ENCODE measurements at regions not wholly inside any gene's neighbourhood (a gene's known extent, or its start where the extent isn't known, plus 50 kb on each side); places are given as distances from the start of the nearest gene placed in this dataset.

DNA sequence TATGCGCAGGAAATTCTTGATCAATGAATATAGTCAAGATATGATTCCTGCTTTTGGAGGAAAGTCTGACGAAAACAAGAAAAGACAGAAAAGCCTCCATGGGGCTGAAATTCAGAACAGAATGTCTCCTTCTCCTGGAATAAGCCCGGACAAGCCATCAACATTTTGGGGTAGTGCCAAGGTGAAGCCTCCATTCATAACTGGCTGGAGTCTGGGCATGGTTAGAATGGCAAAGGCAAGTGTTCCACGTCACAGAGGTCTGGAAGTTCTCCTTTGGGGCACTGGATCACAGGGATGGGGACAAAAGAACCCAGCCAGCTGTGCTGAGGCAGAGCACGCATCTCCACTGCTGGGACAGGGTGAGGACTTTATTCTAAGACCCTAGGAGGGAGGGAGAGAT, 505.7 kb downstream of the CMPK2 start:
- no peak for DNase-seq

DNA sequence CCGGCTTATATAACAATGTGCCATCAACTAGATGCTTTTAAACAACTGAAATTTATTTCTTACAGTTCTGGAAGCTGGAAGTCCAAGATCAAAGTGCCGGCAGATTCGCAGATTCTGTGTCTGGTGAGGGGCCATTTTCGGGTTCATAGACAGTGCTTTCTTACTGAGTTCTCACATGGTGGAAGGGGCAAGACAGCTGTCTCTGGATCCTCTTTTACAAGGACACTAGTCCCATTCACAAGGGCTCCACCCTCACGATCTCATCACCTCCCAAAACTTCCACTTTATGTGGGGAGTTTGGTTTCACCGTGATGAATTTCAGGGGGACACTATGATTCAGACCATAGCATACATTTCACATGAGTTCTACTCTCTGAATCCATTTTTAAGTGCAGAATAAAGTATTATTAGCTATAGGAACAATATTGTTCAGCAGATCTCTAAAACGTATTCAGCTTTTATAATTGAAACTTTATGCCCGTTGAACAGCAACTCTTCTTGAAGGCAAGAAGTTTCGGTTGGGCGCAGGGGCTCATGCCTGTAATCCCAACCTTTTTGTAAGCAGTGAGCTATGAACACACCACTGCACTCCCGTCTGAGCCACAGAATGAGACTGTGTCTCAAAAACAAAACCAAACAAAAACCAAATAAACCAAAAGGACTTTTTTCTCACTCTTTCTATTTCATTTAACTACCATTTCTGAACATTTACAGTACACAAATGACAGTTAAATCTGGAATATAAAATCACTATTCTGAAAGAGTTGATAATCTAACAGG, 502.8 kb downstream of the CMPK2 start:
- DNase-seq: no peak

DNA sequence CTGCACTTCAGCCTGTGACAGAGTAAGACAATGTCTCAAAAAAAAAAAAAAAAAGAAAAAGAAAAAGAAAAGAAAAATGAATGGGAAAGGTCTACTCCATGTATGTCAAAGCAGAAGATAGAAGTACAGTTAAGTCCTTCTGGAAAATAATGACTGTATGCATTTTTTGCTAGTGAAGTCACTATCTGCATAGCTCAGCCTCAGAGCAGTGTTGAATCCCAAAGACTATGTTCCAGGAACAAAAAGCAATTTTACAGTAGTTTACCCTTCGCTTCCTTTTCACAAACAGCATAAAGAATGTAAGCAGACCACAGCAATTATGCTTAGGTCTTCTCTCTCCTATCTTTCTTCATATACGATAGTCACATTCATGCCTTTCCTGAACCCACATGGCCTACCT, 497.4 kb downstream of the CMPK2 start:
- no peak for DNase-seq

DNA sequence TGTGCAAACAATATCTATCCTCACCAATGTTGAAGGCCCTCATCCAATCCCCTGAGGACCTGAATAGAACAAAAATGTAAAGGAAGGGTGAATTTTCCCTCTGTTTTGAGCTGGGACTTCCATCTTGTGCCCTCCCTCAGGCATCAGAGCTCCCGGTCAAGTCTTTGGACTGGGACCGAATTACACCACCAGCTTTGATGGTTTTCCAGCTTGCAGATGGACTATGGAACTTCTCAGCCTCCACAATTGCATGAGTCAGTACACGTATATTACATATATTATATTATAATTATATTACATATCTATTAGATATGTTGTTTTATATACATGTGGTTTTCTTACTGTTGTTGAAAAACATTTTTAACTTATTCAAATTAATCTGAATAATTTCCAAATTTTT, 496.4 kb downstream of the CMPK2 start:
- DNase-seq: no peak

DNA sequence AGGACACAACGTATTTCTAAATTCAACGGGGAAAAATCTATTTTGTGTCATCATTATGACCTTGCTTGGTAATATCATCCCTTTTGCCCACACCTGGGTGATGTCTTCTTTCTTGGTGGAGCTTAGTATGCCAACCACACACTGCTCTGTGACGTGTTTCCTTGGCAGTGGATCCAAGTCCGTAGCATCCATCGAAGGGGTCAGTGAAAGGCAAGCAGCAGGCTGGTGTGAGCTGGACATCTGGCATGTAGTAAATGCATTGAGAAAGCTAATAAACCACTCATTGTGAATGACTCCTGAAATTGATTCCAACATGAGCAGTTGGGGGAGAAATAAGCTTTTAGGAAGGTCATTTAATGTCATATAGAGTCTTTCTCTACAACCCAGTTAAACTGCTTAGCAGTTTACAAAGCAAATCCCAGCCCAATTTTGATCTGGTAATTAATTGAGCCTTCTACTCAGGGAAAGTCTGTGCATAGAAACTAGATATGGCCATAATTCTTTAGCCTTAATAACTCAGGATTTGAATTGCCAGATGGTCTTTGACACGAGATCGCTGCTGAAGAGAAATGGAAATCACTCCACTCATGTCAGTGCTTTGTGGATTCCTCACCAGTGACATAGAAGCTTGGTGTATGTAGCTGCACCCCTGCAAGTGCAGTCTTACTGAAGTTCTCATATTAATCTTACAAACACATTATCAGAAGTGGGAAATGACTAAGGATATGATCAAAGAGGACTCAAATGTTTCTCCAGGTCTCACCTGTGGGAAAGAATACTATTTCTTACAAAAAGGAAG, 494.8 kb downstream of the CMPK2 start:
- DNase-seq: no peak

DNA sequence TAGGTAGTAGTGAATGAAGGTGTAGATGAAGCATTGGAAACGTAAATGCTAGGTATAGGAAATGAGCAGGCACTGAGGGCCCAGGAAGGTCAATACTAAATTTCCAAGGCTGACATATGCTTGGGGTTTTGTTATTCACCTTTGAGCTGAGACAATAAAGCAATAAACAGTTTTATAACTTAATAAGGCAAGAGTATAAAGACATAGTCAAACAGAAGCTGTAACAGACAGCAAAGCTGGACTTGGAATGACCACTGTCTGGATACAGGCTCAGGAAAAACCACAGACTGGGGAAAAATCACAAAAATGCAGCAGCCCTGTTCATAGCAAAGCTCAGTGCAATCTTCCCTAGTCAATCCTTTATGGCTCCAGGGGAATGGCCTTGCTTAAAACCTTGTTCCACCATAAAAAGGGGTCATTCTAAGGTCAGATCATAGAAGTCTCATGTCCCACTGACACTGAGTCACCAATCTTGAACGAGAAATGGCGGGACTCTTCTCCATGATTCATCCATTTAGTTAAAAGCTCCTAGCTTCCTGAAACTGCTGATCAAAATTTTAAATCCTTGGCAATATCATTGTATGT, 493.3 kb downstream of the CMPK2 start:
- no peak for DNase-seq

DNA sequence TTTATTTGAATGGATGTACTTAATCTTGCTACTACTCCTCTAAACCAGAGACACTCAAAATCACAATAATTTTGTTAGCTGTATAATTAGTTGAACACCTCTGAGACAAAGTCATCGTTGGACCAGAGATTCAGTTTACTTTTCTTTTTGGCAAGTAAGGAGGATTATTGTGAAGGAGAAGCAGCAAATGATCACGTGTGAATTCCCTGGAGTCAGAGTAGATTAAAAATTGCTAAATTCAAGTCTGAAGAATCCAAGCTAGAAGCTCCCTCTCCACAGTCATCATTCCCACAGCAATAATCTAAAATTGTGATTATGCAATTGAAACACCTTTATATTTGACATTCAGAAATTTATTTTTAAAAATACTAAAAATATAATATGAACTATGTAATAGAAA, 484.4 kb downstream of the CMPK2 start:
- DNase-seq: no peak

DNA sequence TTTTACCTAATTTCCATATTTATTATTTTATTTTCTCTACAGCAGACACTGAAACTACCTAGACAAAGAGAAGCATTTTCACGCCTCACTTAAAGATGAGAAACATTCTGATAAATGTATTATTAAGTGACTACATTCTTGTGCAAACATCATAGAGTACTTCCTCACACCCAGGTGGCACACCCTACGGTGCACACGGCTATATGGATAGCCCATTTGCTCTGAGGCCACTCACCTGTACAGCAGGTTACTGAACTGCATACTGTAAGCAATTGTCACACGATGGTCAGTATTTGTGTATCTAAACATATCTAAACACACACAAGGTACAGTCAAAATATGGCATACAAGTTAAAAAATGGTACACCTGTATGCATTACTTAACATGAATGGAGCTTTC, 481.4 kb downstream of the CMPK2 start:
- DNase-seq: no peak

DNA sequence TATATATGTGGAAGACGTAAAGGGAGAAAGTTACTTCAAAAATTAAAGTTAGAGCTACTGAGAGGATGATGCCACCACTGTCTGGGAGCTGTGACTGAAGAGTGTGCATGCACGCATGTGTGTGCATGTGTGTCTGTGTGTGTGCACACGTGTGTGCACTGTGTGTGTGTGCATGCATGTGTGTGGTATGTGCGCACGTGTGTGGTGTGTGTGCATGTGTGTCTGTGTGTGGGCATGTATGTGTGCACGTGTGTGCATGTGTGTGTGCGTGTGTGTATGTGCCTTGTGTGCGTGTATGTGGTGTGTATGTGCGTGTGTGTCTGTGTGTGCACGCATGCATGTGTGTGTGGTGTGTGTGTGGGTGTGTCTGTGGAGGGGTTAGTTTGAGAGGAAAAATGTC, 473.4 kb downstream of the CMPK2 start:
- DNase-seq: no peak

DNA sequence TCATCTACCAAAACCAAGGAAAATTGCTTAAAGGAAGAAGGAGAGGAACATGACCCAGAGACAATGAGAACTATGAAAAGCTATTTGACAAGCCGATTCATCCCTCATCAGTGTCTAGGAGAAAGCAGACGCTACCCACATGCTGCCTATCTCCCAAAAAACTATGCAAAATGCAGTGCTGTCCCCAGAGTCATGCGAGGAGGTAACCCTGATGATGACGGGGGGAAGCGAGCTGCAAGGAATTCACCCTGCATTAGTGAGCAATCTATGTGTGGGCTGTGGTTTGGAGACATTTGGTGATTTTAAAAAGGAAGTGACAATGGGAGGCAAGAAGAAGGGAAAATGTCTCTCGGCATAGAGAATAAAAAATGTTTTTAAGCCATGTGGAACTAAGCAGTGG, 472.7 kb downstream of the CMPK2 start:
- DNase-seq: no peak

DNA sequence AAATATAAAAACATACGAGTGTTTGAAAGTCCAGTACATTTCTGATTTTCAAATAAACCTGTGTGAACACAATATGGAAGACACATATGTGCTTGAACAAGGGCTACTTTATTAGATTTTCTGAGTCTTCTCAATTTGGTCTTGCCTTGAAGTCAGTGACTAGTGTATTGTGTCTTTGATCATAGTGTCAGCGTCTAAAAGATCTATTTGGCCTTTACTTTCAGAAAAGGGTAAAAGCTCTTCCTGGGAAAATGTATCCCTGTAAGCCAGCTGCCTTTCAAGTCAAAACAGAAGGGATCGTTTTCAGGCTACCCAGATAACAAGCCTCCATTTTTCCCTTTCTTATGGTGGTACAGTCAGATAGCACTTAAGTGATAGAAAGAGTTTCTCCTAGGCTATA, 471.9 kb downstream of the CMPK2 start:
- no peak for DNase-seq

DNA sequence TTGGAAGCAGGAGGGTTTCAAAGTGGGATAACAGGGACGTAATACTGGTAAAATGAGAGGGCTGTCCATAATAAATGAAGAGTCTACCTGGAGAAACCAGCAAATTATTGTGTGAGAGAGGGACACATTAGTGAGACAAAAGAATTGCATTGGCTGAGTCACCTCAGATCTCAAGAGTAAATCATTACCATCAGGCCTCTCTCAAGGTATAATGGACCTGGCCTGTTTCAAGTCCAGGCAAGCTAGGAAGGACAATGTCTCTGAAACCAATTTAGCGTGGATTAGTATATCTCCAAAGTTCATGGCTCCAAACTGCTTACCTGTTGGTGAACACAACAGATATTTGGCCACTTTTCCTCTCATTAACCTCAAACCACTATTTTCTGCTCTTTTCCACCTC, 471.4 kb downstream of the CMPK2 start:
- DNase-seq: no peak

DNA sequence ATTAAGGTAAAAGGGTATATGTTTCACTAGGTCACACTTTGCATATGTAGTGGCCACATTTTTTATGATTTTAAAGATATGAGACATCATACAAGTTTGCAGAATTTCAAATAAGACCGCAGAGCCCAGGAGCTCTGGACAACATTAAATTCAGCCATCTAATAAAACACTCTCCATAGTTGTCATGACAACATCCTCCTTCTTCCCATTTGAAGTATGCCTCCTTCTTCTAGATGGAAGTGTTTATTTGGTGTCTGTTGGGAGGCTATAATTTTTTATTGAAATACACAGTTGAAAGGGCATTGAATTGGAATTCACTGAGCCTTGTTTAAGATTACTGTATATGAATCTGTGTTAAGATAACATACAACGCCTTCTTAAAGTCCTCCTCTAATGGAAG, 467.3 kb downstream of the CMPK2 start:
- no peak for DNase-seq

DNA sequence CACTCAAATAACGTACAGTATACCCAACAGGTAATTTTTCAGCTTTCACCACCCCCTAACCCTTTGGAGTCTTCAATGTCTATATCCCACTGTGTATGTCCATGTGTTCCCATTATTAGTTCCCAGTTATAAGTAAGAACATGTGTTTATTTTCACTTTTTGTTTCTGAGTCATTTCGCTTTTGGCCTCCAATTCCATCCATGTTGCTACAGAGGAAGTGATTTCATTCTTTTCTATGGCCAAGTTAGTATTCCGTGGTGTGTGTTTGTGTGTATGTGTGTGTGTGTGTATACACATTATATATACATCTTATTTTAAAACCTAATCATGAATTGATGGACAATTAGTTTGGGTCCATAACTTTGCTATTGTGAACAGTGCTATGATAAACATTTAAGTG, 464.4 kb downstream of the CMPK2 start:
- DNase-seq: no peak

DNA sequence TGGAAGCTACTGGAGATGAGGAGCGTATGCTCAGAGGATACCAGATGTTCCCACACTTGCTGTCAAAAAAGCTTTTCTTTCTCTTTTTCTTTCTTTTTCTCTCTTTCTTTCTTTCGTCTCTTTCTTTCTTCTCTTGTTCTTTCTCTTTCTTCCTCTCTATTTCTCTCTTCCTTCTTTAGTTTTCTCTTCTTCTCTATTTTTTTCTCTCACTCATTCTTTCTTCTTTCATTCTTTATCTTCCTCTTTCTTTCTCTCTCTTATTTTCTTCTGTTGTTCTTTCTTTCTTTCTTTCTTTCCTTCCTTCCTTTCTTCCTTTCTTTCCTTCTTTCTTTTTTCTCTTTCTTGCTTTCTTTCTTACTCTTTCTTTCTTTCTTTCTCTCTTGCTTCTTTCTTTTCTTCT, 457.6 kb downstream of the CMPK2 start:
- DNase-seq: no peak

DNA sequence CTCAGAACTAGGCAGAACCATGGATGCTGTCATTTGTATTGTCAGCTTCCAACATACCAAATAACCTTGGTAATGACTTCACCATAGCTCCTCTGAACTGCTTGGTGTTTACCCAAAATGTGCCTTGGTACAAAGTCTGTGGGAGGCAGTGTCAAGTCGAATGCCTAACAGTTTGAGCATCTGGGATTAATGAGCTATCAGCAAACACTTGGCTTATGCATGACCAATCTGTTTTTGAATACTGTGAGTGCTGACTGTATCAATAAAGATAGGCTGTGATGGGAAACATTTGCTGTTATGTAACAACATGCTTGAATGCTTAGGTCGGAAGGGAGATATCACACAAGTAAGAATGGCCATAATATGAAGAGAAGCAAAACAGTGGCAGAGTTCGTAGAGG, 455.4 kb downstream of the CMPK2 start:
- DNase-seq: no peak

DNA sequence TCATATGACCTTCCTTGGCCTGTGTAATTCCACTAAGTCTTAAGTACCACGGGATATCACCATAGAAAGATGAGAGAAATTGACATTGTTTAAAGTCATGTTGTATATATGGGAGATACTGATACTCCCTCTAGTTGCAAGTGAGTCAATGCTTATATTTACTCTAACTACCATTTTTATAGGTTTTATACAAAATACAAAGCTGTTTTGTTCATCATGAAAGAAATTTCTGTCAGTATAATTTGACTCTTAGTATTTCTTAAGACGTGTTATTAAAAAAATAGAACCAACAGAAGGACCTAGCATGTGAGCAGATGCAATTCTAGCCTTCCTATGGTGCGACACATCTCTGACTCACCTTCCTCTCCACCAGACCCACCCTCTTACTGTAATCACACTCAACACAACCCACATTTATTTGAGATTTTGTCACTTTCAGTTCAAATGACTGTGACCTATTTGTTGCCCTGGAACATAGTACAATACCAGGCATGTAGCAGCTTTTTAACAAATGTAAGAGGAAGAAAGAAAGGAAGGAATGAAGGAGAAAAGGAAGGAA, 453.1 kb downstream of the CMPK2 start:
- no peak for DNase-seq

DNA sequence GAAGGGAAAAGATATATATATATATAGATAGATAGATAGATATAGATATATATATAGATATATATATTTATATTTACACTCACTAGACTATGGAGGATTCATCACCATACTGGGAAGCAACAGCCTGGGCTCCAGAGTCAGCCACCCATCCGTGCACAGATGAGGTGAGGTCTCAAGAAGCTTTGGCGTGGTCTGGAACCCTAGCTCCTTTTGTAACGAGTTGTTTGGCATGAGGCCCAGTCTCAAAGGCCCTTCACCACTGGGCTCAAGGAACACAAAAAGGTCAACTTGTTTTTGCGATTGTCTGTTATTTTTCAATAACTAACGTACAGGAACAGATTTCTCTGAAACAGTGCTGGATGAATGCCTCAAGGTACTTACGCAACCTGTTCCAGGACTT, 448.7 kb downstream of the CMPK2 start:
- DNase-seq: no peak

DNA sequence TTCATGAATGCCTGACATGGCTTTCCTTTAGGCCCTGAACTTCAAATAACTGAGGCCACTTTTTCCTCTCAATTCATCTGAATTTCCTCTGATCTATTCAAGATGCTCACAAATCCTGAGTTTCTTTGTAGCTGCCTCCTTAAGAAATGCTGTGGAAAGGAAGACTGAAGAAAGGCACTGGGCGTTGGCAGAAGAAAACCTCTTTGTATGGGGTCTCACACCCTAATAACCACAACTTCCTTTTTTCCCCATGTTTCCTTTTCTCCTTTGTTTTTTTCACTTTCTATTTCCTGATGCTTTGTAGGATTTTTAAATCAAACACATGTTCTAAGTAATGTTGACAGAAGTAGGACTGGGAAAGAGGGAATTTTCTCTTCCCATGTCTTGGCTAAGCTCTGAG, 447.4 kb downstream of the CMPK2 start:
- DNase-seq: no peak

DNA sequence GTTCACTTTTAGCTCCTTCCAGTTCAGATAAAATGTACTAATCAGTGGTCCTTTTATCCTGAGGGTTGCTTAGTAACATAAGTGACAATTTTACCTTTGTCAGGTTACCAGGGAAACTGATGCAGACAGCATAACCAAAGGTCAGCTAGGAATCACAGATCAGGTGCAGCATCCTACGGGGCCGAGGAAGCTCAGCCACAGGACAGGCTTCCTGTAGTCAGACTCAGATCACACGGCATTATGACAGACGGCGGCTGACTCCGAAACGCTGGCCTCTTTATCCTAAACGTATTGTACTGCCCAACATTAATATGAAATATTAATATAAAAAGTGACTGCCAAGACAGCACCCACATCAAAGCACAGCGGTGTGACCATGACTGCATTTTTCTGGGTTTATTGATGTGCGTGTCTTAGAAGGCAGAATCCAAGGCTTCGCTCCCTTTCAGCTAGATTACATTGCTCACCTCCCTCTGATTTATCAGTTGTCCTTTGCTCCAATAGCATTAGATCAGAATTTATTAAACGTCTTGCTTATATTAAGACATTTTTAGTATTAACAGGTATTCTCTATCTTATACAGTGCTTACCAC, 444.5 kb downstream of the CMPK2 start:
- no peak for DNase-seq

DNA sequence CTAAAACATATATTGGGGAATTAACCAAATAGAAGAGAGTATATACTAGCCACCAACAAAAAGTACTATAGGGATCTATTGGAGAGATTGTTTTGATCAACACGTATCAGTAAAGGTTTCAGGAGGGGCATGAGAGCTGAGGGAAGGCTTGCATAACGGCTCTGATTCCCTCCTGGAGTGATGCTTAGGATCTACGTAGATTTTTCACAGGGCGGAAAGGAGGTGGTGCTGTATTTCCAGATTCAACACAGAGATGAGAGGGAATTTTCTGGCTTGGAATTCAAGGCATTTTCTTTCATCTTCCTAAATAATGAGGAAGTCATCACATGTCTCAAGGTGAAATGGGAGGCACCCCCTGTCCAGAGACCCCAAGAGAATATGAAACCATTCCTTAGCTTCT, 443.8 kb downstream of the CMPK2 start:
- no peak for DNase-seq

DNA sequence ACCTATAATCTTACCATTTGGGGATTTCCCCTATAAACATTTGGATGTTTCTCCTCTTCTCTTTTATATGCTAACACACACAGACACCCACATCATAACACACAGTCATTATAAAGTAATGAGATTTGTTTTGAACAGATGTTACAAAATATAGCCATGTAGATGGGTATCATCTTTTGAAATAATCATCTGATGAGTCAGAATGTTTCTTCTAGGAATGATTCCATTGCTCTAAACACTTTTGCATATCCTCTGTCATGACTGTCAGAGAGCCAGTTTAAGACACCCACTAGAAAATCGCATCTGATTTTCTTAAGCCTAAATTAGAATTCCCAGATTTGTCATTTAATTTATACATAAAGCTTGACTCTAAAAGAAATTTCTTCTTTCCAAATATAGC, 442.6 kb downstream of the CMPK2 start:
- no peak for DNase-seq

DNA sequence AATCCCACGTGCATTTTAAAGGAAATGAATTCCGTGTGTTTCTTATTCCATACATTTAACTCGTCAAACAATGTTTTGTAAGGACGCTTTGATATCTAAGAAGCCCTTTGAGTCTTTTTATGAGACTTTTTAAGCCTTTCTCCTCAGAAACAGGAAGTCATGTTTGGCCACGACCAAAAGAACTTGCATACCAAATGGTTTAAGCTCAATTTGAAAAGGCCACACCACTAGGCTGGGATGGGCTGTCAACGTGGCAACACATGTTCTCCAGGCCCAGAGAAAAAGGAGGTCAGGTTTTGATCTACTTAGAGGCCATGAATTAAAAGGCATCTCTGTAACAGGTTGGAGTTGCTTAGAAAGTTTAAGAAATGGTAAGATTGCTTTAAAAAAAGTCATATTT, 441.8 kb downstream of the CMPK2 start:
- DNase-seq: no peak

DNA sequence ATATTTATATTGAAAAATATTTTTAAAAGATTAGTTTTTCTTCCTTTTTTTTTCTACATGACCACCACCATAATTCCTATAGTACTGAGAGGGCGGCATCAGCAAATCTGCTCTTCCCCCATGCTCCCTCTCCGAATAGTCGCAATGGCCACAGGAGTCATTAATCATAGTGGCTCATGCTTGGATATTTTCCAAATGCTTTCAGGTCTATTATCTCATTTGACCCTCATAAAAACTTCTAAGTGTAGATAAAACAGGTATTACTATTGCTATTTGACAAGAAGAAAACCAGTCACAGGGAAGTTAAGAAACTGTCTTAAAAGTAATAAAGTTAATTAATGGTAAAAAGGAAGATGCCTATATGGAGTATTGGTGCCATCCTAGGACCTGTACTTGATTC, 440.7 kb downstream of the CMPK2 start:
- no peak for DNase-seq
